ENCODE measurements at regions not wholly inside any gene's neighbourhood (a gene's known extent, or its start where the extent isn't known, plus 50 kb on each side); places are given as distances from the start of the nearest gene placed in this dataset.
"Not testable (repeated sequence)": the region's sequence is repeated elsewhere in the genome, so short reads cannot be mapped to it uniquely, and the experiment has no call there.

DNA sequence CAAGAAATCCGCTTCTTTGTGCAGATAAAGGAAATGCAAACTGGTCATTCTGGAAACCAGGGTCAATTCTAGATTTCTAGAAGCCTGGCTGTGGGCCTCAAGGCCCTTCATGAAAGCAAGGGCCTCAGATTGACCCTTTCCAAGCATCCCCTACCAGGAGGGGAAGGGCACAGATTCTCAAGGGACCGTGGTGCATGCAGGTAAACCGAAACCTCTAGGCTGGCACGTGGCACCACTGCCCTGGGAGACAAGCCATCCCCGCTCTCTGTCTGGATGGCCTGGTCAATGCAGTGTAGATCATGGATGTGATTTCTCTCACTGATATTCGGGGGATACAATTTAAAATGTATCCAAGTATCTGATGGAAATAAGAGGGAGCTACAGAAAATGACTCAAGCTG lies 69.4 kb downstream of the TOMM20 start:
- no peak for FAIRE-seq

DNA sequence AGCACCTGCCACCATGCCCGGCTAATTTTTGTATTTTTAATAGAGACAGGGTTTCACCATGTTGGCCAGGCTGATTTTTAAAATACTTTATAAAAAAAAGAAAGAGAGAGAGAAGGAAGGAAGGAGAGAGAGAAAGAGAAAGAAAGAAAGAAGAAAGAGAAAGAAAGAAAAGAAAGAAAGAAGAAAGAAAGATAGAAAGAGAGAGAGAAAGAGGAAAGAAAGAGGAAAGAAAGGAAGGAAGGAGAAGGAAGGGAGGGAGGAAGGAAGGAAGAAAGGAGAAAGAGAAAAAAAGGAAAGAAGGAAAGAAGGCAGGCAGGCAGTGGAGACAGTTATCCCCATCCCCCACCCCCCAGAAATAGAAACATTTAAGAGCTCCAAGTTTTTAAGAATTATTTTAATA lies 69.9 kb downstream of the TOMM20 start:
- DNase-seq (ENCODE audit: low spot score in 2 of 2): no peak
- FAIRE-seq: no peak

More for the DNA sequence above, 69.4 kb downstream of the TOMM20 start:
- DNase-seq (ENCODE audit: low spot score in 2 of 2): no peak

DNA sequence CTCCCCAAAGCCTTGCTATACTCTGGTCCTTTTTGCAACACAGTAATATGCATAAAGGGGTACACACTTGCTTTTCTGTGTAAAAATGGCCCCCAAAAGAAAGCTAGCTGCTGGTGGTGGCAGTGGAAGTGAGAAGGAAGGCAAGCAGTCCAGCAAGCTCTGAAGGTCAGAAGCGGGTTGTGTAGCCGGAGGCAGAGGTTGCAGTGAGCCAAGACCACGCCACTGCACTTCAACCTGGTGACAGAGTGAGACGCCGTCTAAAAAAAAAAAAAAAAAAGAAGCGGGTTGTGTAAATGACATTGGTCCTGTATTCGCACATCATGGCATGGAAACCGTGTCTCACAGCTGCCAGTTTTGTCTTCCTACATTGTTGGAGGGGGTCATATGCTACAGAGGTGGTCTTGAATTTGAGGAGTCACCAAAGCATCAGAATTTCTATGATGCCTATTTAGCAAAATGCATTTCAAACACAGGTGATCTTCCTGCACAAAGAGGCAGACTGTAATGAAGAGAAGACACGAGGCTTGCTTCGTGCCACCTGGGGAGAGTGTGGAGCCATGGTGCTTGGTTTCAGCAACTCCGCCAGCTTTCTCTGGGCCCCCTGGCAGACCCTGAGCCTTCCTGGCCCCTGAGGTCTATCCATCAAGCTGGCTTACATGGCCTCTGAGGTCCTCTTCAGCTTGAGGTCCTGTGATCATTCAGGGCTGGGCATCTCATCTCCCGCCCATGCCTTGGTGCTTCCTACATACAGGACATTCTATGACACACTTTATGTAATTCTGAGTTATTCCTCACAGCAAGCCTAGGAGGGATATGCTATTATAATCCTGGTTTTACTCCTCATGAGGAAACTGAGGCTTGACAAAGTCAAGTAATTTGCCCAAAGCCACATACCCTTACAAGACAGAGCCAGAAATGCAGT lies 71.0 kb downstream of the TOMM20 start:
- DNase-seq (ENCODE audit: low spot score in 2 of 2): no peak

DNA sequence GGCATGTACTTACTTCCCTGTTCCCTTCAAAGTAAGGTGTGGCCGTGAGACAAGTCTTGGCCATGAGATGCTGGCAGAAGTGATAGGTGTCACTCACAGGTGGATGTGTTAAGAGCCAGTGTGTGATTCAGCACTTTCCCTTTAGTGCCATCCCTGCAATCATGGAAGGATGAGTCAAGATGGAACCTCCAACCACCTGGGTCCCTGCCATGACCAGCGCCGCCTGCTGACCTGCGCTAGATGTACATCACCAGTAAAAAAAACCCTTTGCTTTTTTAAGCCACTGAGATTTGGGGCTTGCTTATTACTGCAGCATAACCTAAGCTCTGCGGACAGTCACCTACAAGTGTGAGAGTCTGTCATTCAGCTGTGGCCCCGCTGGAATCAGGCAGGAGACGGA lies 71.7 kb downstream of the TOMM20 start:
- DNase-seq (ENCODE audit: low spot score in 2 of 2): no peak
- FAIRE-seq: no peak

More for the DNA sequence above, 71.0 kb downstream of the TOMM20 start:
- FAIRE-seq: no peak

DNA sequence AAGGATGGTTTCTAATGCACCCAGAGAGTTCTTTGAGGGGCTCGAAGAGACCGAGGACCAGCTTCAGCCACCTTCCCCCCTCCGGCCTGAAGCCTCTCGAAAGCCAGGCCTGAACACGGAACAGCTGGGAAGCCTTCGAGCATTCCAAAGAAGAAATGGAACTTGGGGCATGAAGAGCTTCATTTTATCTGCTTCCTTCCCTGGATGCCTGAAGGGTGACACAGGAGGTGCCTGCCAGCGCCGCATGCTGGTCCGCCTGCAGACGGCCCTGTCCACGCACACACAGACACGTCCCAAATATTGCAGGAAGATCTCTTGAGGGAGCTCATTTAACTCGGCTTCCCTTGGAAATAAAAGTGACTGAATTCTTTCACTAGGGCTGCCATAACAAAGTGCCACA lies 73.7 kb downstream of the TOMM20 start:
- FAIRE-seq: no peak
- no peak for DNase-seq (ENCODE audit: low spot score in 2 of 2)

DNA sequence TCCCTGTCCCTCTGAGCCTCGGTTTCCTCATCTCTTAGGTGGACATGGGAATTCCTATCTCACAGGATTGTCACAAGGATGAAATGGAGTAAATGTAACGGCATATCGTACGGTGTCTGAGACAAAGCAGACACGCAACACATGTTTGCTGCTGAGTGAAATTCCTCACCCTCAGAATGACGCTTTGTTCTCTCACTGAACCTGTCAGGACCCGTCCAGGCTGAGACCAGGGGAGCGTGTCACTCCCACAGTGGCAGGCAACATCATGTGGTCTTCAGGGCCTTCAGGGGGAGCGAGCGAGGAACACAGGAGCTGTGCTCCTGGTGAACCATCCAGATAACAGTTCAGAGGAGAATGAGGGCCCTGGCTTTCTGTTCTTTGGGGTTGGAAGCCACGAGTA lies 74.2 kb downstream of the TOMM20 start:
- FAIRE-seq: no peak
- DNase-seq (ENCODE audit: low spot score in 2 of 2): no peak

DNA sequence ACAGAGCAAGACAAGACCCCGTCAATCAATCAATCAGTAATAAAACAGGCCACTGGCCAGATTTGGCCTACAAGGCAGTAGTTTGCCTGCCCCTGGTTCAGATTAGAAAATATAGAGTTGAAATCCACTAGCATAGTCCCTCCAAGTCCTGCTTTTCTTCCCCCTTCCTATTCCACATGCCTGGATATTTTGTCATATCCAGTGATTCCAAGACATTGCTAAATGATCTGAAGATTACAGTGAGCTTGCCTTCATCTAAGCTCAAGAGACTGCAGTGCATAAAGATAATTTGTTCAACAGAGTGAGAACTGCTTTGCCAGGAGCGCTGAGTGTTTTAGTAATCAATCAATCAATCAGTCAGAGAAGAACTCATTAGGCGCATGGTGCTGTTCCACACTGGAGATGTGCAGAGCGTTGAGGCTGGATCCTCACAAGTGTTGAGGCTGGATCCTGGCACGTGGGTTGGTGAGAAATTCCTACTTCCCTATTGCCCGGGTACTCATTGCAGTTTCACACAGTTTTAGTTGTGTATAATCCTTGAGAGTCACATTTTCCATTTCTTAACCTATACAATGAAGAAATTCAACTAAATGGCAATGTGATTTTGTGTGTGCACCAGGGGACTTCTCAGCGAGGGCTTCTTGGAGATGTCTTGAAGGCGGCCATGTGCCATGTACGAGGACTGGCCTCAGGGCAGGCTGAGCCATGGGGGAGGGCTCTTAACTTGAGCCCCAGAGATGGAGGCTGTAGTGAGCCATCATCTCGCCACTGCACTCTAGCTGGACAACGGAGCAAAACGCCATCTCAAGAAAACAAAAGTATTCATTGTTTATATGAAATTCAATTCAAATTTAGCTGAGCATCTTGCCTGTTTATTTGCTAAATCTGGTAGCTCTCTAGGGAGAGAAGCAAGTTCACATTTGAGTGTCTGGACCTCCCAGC lies 76.3 kb downstream of the TOMM20 start:
- no peak for FAIRE-seq
- no peak for DNase-seq (ENCODE audit: low spot score in 2 of 2)

DNA sequence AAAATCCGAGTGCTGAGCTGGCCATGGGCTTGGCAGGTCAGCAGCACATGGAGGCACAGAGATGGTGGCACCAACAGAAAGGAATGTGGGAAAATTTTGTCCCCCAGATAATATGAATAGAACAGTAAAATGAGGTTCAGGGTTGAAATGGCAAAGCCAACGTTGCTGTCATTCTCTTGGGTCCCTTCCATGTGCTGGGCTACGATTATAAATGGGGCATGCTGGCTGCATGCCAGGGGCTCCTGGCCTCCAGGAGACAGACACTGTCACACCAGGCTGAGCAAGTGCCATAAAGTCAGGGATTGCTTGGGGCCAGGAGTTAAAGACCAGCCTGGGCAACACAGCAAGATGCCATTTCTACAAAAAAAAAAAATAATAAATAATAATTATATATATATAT lies 77.1 kb downstream of the TOMM20 start:
- FAIRE-seq (no peak), DNase-seq (ENCODE audit: low spot score in 2 of 2) (no peak)

DNA sequence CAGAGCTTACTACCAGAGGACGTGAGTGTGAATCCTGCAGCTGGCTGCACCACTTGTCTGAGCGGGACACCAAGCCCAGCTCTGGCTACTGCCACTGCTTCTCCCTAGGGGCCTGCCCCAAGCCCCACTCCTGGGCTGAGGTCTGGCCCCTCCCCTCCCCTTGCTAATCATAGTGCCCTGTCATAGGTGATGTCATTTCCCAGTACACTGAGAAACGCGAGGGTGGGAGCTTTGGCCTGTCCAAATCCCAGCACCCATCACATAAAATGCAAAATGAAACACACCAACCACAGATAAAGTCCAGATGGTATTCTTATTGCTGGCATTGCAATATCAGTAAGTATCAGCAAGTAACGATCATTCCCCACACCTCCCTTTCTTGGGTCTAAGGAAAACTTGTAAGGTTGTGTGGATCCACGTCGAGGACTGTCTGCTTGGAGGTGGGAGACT lies 77.7 kb downstream of the TOMM20 start:
- DNase-seq (ENCODE audit: low spot score in 2 of 2) (no peak), FAIRE-seq (no peak)

DNA sequence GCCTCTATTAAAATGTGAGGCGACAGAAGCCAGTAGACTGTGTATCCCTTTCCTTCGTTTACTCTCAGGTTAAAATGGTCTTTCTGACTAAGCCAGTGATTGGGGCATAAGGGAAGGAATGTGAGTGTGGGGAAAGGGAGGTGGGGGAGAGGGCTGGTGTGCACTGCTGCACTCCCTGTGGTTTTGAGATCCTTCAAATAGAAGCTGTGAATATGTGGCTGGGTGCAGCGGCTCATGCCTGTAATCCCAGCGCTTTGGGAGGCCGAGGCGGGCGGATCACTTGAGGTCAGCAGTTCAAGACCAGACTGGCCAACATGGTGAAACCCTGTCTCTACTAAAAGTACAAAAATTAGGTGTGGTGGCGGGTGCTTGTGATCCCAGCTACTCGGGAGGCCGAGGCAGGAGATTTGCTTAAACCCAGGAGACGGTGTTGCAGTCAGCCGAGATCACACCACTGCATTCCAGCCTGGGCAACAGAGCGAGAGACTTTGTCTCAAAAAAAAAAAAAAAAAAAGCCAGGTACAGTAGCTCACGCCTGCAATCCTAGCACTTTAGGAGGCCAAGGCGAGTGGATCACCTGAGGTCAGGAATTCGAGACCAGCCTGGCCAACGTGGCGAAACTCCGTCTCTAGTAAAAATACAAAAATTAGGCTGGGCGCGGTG lies 78.8 kb downstream of the TOMM20 start:
- not testable (repeated sequence) for DNase-seq (ENCODE audit: low spot score in 2 of 2); FAIRE-seq

DNA sequence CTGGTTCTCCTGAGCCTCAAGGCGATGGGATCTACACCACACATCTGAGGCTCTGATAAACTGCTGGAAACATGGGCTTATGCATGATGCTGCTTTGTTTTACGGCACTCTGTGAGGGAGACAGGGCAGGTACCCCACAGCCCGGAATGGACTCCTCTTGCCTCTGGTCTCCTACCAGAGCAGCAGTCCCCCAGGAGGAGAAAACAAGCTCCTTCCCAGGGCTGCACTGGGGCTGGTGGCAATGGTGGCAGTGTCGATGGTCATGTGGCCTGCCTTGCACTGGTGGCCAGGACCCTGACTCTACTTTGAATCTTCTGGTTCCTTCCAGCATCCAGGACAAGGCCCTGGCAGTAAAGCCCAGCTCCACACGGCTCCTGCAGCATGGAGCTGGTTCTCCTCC lies 79.4 kb downstream of the TOMM20 start:
- DNase-seq (ENCODE audit: low spot score in 2 of 2) (no peak), FAIRE-seq (no peak)

DNA sequence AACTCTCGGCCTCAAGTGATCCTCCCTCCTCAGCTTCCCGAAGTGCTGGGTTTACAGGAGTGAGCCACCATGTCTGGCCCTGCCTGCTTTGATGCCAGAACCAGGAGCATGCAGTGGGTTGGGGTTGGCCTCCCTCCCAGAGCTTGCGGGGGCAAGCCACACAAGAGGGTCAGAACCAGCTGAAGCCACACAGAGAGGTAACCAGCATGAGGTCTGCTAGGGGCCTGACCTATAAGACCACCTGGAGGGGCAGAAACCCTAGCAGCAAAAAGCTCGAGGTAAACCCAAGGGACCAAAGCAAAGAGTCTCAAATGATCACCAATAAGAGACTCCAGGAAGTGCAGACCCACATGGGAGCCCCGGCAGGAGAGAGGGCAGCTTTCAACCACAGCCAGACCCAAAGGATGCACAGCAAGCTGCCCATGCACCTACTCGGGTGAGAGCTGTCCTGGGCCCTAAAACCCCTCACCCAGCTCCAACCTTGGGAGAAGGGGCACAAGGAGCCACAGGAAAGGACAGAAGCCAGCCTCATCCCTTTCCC lies 81.2 kb downstream of the TOMM20 start:
- DNase-seq (ENCODE audit: low spot score in 2 of 2): no peak
- FAIRE-seq: no peak

DNA sequence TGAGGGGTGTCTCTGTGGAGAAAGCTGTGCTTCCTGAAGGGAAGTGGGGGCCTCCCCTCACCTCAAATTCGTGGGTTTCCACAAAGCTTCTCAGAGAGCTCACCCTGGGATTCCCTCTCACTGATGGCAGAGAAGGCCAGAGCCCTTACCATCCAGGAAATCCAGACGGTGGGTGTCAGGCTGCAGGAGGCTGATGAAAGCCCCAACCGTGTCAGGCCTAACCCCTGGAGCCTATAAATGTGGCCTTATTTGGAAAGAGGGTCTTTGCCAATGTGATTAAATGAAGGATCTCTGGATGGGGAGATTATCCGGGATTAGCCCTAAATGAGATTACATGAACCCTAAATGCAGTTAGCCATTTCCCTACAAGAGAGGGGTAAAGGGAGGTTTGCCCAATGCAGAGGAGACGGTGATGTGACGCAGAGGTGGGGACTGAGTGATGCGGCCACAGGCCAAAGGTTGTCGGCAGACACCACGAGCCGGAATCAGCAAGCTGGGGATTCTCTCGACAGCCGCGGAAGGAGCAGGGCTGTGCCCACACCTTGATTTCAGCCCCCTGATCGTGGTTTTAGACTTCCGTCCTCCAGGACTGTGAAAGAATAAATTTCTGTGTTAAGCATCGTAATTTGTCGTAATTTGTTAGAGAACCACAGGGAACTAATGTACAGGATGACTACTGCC lies 82.6 kb downstream of the TOMM20 start:
- DNase-seq (ENCODE audit: low spot score in 2 of 2) (no peak), FAIRE-seq (no peak)

DNA sequence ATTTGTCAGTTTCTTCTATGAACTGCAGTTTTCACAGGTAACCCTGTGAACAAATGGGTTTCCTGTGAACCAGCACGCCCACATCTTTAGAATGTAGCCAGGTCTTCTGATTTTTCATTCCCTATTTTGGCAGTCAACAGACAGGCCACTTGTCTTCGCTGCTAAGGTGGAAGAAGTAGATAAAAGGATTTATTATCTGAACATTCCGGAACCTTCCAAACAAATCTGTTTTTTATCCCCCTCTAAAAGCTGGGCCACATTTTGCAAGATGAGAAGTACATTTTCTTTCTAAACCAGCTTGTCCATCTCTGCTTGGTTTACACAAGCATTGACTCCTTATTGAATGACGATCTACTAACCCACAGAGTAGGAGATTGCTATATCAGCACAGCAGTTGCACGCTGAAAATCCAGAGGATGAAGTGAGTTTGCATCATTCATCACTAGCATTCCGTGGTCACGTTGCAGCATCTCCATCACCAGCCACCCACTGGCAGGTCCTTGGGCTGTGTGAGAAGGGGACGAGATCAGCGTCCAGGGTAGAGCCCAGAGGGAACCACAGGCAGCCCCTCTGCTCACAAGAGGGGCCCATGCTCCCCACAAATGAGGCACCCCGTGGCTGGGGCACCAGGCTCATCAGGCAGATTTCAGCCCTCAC lies 83.5 kb downstream of the TOMM20 start:
- DNase-seq (ENCODE audit: low spot score in 2 of 2): no peak
- no peak for FAIRE-seq

DNA sequence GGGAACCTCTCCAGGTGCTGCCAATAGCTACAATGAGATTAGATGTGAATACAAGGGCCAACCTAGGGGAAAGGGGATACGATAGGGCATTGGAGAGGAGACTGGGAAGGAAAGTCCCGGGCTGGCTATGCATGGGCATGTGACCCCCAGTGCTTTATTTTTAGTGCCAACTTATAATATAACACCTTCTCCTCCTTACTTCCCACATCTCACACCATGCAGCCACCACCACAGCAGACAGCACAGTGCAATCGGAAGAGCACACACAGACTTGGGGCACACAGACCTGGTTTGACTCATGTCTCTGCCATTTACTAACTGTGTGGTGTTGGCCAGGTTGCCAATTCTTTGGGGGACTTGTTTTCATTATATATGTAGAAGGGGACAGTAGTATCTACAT lies 85.4 kb downstream of the TOMM20 start:
- FAIRE-seq (no peak), DNase-seq (ENCODE audit: low spot score in 2 of 2) (no peak)

DNA sequence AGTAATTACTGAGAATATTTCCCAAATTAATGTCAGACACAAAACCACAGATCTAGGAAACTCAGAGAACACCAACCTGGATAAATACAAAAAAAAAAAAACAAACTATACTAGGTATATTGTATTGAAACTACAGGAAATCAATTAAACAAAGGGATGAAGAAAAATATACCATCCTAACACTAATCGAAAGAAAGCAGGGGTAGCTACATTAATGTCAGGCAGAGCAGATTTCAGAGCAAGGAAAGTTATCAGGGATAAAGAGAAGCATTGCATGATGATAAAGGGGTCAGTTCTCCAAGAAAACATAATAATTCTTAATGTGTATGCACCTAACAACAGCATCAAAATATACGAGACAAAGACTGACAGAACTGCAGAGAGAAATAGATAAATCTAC lies 89.9 kb downstream of the TOMM20 start:
- FAIRE-seq: no peak
- DNase-seq (ENCODE audit: low spot score in 2 of 2): no peak

DNA sequence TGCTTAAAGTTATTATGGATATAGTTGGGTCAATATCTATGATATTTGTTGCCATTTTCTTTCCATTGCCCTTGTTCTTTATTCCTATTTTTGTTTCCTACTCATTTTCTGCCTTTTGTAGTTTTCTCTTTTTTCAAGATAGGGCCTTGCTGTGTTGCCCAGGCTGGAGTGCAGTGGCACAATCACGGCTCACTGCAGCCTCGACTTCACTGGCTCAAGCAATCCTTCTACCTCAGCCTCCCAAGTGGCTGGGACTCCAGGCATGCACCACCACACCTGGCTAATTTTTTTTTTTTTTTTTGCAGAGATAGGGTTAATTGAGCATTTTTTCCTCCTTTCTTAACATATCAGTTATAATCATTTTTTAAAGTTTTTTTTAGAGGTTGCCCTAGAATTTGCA lies 92.7 kb downstream of the TOMM20 start:
- no peak for FAIRE-seq
- no peak for DNase-seq (ENCODE audit: low spot score in 2 of 2)

DNA sequence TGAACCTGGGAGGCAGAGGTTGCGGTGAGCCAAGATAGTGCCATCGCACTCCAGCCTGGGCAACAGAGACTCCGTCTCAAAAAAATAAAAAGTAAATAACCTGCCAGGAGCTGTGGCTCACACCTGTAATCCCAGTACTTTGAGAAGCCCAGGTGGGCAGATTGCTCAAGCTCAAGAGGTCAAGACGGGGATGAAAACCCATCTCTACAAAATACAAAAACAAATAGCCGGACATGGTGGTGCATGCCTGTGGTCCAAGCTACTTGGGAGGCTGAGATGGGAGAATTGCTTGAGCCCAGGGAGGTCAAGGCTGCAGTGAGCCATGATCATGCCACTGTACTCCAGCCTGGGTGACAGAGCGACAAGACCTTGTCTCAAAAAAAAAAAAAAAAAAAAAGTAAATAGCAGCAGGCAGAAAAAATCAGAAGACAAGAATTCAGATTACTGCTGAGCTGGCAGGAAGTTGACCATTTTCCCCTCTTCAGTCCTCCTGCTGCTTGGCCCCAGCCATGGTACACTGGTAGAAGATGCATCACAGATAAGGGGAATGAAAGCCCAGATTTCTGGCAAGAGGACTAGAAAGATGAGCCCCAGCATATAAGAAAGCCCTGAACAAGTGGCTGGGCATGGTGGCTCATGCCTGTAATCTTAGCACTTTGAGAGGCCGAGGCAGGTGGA lies 97.6 kb downstream of the TOMM20 start:
- no peak for DNase-seq (ENCODE audit: low spot score in 2 of 2)
- FAIRE-seq: no peak

DNA sequence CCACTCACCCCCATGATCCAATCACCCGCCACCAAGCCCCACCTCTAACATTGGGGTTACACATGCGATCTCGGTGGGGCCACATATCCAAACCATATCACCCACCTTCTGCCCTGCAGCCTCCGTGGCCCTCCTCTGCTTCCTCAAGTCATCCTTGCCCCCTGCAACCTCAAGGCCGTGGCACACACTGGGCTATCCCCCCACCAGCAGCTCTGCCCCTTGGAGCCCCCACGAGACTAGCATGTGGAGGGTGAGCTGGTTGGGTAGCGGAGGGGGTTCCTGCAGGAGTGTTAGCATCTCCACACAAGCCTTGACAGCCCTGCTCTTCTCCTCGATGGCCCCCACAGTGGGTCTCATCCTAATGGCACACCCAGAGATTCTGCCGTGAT lies 100.8 kb downstream of the TOMM20 start:
- DNase-seq (ENCODE audit: low spot score in 2 of 2): no peak

More for the DNA sequence above, 100.8 kb downstream of the TOMM20 start:
- FAIRE-seq: no peak
